ENCODE measurements at regions not wholly inside any gene's neighbourhood (a gene's known extent, or its start where the extent isn't known, plus 50 kb on each side); places are given as distances from the start of the nearest gene placed in this dataset.

DNA sequence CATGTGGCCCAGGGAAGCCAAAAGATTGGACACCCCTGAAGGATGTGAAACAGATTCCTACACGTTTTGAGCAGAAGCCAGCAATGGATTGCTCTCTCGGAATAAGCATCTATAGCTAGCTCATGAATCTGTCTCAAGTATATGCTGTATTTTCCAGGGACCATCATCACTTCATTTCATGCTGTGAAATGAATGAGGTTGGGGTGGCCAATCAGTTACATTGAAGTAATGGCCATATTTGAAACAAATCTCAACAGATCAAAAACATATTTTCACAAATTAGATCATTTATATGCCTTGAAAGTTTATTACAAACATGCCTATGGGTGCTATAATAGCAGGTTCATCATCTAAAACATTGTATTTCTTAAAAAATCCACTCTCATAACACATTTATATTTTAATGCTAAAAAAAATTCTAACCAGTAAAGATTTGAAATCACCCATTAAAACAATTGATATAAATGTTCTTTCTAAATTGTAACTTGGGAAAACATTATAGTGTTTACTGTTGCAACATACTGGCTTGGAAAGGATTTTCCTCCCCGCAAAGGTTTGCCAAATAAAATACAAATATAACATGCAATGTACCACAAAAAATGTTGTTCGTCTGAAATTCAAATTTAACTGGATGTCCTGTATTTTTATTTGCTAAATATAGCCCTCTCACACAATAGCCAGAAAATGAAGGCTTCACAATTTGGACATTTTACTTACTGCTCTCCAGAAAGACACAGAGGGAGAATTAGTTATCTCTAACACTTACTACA is 743.6 kb downstream of the KCNJ2 start:
- Mint-ChIP-seq H3K4me3 (ENCODE audit: low read depth) (no peak overlapping the region), H3K9me3 (peaks cover 39% of the 10 kb centered on the region), H3K36me3 (ENCODE audit: low read depth) (no peaks in the 10 kb centered on the region), H3K4me1 (ENCODE audit: low read depth) (no peaks in the 10 kb centered on the region), H3K27ac (no peak overlapping the region), H3K27me3 (ENCODE audit: low read depth) (no peaks in the 10 kb centered on the region)
- no peak for DNase-seq (ENCODE audit: low spot score)
- intact Hi-C loops (cut with micrococcal nuclease): no loop called here

DNA sequence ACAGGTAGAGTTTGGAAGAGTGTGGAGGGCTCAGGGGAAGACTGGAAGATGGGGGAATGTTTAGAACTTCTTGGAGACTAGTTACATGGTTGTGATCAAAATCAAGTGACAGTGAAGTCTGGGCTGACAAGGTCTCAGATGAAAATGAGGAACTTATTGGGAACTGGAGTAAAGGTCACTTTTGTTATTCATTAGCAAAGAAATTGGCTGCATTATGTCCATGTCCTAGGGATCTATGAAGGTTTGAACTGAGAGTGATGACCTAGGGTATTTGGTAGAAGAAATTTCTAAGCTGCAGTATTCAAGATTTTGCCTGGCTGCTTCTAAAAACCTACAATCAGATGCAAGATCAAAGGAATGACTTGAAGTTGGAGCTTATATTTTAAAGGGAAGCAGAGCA is 747.1 kb downstream of the KCNJ2 start:
- H3K27ac Mint-ChIP-seq: no peak overlapping the region
- DNase-seq (ENCODE audit: low spot score): no peak
- H3K4me3 Mint-ChIP-seq (ENCODE audit: low read depth): no peak overlapping the region
- intact Hi-C loops (cut with micrococcal nuclease): no loop called here
- H3K9me3 Mint-ChIP-seq: peaks cover 41% of the 10 kb centered on the region
- H3K27me3 Mint-ChIP-seq (ENCODE audit: low read depth): no peaks in the 10 kb centered on the region
- H3K4me1 Mint-ChIP-seq (ENCODE audit: low read depth): no peaks in the 10 kb centered on the region
- H3K36me3 Mint-ChIP-seq (ENCODE audit: low read depth): no peaks in the 10 kb centered on the region

DNA sequence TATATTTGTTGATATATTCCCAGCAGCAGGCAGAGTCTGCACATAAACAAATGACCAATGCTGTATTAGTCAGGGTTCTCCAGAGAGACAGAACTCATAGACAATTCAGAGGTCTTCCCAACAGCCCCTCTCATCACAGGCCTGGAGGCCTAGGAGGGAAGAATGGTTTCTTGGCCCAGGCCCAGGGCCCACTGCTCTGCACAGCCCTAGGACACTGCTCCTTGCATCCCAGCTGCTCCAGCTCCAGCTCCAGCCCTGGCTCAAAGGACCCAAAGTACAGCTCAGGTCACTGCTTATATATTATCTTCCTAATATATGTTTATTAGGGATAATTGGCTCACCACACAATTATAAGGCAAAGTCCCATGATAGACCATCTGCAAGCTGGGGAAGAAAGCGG is 749.9 kb downstream of the KCNJ2 start:
- Mint-ChIP-seq H3K27me3 (ENCODE audit: low read depth) (no peaks in the 10 kb centered on the region), H3K36me3 (ENCODE audit: low read depth) (no peaks in the 10 kb centered on the region), H3K4me1 (ENCODE audit: low read depth) (no peaks in the 10 kb centered on the region), H3K9me3 (peaks cover 47% of the 10 kb centered on the region), H3K27ac (no peak overlapping the region), H3K4me3 (ENCODE audit: low read depth) (no peak overlapping the region)
- no peak for DNase-seq (ENCODE audit: low spot score)
- intact Hi-C loops (cut with micrococcal nuclease): no loop called here

DNA sequence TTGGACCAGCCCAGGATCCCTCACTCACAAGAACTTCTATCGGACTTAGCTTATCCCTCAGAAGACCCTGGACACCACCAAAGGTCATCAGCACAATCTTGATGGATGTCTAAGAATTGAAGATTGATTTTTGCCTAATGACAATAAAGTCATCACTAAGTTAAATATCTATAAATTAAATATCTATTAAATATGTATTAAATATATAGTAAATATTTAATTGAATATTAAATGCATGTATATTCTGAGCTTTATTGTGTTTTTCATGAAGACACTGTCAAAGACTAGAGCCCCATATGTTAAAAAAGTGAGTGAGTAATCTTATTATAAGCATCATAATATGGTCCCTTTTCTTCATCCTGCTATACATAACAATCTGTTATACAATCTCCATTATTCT is 751.1 kb downstream of the KCNJ2 start:
- Mint-ChIP-seq H3K27me3 (ENCODE audit: low read depth) (no peaks in the 10 kb centered on the region), H3K9me3 (peaks cover 49% of the 10 kb centered on the region), H3K27ac (no peak overlapping the region), H3K36me3 (ENCODE audit: low read depth) (no peaks in the 10 kb centered on the region), H3K4me1 (ENCODE audit: low read depth) (no peaks in the 10 kb centered on the region), H3K4me3 (ENCODE audit: low read depth) (no peak overlapping the region)
- intact Hi-C loops (cut with micrococcal nuclease): no loop called here
- DNase-seq (ENCODE audit: low spot score): no peak

DNA sequence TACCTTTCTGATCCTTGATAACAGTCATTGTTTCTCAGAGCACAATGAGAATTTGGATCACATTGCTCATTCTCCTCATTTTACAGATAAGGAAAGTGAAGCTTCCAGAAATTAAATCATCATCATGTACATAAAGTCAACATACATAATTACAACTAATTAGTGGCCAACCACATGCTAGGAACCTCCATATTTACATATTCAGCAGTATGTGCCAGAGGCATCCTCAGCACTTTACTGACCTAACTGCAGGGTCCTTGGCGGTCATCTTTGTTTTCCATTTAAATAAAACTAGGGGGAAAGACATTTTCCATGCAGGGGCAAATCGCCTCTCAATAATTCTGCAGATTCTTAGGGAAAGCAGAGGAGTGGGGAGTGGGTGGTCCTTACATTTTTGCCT is 752.9 kb downstream of the KCNJ2 start:
- no peak overlapping the region for H3K4me3 Mint-ChIP-seq (ENCODE audit: low read depth)
- H3K4me1 Mint-ChIP-seq (ENCODE audit: low read depth): no peaks in the 10 kb centered on the region
- intact Hi-C loops (cut with micrococcal nuclease): no loop called here
- H3K9me3 Mint-ChIP-seq: peaks cover 35% of the 10 kb centered on the region
- H3K27me3 Mint-ChIP-seq (ENCODE audit: low read depth): no peaks in the 10 kb centered on the region
- DNase-seq (ENCODE audit: low spot score): no peak
- no peaks in the 10 kb centered on the region for H3K36me3 Mint-ChIP-seq (ENCODE audit: low read depth)
- no peak overlapping the region for H3K27ac Mint-ChIP-seq

DNA sequence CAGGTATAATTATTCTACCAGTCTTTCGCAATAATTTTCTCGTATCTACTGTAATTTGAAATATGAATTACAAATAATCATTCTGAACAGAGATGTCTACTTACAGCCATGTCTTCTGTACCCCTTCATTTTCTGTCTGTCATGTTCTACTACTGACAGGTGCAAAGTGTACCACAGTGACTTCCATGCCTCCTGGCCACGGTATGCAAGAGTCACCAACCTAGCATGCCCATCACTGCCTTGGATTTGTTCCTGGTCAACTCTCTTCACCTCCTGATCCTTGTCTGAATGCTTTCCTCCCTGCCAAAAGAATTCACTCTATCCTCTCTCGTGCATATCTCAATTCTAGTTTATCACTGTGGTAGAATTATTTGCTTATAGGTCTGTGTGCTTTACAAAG is 755.4 kb downstream of the KCNJ2 start:
- no peak overlapping the region for H3K27ac Mint-ChIP-seq
- H3K36me3 Mint-ChIP-seq (ENCODE audit: low read depth): no peaks in the 10 kb centered on the region
- no peaks in the 10 kb centered on the region for H3K4me1 Mint-ChIP-seq (ENCODE audit: low read depth)
- H3K27me3 Mint-ChIP-seq (ENCODE audit: low read depth): no peaks in the 10 kb centered on the region
- intact Hi-C loops (cut with micrococcal nuclease): no loop called here
- no peak for DNase-seq (ENCODE audit: low spot score)
- no peak overlapping the region for H3K4me3 Mint-ChIP-seq (ENCODE audit: low read depth)
- peaks cover 32% of the 10 kb centered on the region for H3K9me3 Mint-ChIP-seq

DNA sequence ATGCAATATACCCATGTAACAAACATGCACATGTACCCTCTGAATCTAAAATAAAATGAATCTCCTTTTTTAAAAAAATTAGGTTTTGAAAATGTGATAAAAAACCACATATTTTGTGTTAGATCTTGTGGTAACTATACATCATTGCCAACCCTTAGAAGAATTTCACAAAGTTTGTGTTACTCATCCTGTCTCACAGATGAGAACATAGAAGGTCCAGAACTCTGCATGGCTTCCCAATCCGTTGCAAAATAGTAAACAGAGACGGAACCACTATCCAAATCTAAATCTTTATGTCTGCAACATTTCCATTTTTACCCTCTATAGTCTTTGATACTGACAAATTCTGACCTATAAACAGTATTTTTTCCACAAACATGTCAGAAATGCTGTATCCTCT is 759.9 kb downstream of the KCNJ2 start:
- intact Hi-C loops (cut with micrococcal nuclease): no loop called here
- peaks cover 29% of the 10 kb centered on the region for H3K9me3 Mint-ChIP-seq
- no peaks in the 10 kb centered on the region for H3K4me1 Mint-ChIP-seq (ENCODE audit: low read depth)
- DNase-seq (ENCODE audit: low spot score): no peak
- no peaks in the 10 kb centered on the region for H3K27me3 Mint-ChIP-seq (ENCODE audit: low read depth)
- H3K36me3 Mint-ChIP-seq (ENCODE audit: low read depth): no peaks in the 10 kb centered on the region
- H3K27ac Mint-ChIP-seq: no peak overlapping the region
- H3K4me3 Mint-ChIP-seq (ENCODE audit: low read depth): no peak overlapping the region

DNA sequence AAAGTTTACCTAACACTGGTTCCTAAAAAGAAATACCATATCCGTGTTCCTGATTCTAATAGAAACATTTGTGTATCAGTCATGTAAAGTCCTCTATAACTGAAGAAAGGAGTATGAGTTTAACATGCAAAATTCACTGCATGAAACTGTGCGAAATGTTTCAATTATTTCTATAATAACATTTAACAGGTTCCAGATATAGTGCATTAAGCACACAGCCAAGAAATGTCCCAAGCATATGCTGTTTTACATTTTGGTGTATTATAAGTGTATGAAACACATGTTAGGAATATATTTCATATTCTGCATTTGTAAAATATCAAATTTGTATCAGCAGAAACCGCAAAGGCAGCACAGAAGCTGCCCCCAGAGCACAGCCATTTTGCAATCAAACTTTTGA is 764.9 kb downstream of the KCNJ2 start:
- Mint-ChIP-seq H3K9me3 (peaks cover 23% of the 10 kb centered on the region), H3K4me1 (ENCODE audit: low read depth) (no peaks in the 10 kb centered on the region), H3K27me3 (ENCODE audit: low read depth) (no peaks in the 10 kb centered on the region), H3K4me3 (ENCODE audit: low read depth) (no peak overlapping the region), H3K36me3 (ENCODE audit: low read depth) (no peaks in the 10 kb centered on the region), H3K27ac (no peak overlapping the region)
- DNase-seq (ENCODE audit: low spot score): no peak
- intact Hi-C loops (cut with micrococcal nuclease): no loop called here

DNA sequence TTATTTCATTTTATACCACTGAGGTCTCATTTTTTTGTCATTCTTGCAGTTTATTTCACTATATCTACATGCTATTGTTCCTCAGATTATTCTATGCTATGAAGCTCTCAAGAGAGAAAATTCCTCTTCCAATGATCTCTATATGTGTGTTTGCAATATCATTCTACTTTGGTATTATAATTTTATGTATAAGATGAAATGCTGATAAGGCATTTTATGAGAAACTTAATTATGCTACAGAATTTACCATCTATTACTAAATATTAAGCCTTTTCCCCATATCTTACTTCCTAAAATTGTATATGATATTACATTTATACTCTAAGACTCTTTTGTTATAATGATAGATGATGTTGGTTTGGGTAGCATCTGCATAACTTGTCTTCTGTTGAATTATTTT is 765.5 kb downstream of the KCNJ2 start:
- Mint-ChIP-seq H3K9me3 (peaks cover 23% of the 10 kb centered on the region), H3K27me3 (ENCODE audit: low read depth) (no peaks in the 10 kb centered on the region), H3K4me1 (ENCODE audit: low read depth) (no peaks in the 10 kb centered on the region), H3K27ac (no peak overlapping the region), H3K36me3 (ENCODE audit: low read depth) (no peaks in the 10 kb centered on the region), H3K4me3 (ENCODE audit: low read depth) (no peak overlapping the region)
- intact Hi-C loops (cut with micrococcal nuclease): no loop called here
- DNase-seq (ENCODE audit: low spot score): no peak

DNA sequence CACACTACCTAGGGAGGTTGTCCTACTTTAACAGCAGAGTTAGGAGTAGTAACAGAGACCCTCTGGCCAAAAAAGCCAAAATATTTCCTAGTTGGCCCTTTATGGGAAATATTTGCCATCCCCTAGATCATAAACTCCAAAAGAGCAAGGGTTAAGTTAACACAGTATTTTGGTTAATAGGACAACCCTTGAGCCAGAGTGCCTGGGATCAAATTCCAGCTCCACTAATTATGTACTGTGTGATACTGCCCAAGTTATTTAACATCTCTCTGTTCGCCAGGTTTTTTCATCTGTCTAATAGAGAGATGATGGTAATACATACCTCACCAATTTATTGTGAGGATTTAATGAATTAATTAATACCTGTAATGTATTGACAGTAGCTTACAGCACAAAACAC is 767.4 kb downstream of the KCNJ2 start:
- H3K36me3 Mint-ChIP-seq (ENCODE audit: low read depth): no peaks in the 10 kb centered on the region
- no peak overlapping the region for H3K4me3 Mint-ChIP-seq (ENCODE audit: low read depth)
- no peaks in the 10 kb centered on the region for H3K27me3 Mint-ChIP-seq (ENCODE audit: low read depth)
- no peaks in the 10 kb centered on the region for H3K4me1 Mint-ChIP-seq (ENCODE audit: low read depth)
- H3K9me3 Mint-ChIP-seq: peaks cover 16% of the 10 kb centered on the region
- H3K27ac Mint-ChIP-seq: no peak overlapping the region
- intact Hi-C loops (cut with micrococcal nuclease): no loop called here
- no peak for DNase-seq (ENCODE audit: low spot score)

DNA sequence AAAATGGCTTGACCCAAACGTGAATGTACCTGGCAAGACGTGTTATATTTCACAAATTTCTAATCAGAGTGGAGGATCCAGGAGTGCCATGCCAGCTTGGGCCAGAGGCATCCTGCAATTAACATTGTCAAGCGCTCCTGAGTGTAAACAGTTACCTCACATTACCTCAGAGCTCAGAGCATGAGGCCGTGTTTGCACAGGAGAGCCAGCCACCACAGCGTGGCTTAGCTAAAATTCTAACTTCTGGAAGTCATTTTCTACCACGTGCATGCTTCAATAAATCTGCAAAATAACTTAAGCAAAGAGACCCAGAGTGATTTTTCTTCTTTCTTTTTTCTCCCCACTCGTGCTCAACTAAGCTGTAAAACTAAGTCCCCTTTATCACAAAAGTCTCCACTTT is 769.0 kb downstream of the KCNJ2 start:
- no peak overlapping the region for H3K27ac Mint-ChIP-seq
- intact Hi-C loops (cut with micrococcal nuclease): no loop called here
- no peaks in the 10 kb centered on the region for H3K27me3 Mint-ChIP-seq (ENCODE audit: low read depth)
- peaks cover 19% of the 10 kb centered on the region for H3K9me3 Mint-ChIP-seq
- no peak for DNase-seq (ENCODE audit: low spot score)
- no peaks in the 10 kb centered on the region for H3K36me3 Mint-ChIP-seq (ENCODE audit: low read depth)
- no peak overlapping the region for H3K4me3 Mint-ChIP-seq (ENCODE audit: low read depth)
- H3K4me1 Mint-ChIP-seq (ENCODE audit: low read depth): no peaks in the 10 kb centered on the region

DNA sequence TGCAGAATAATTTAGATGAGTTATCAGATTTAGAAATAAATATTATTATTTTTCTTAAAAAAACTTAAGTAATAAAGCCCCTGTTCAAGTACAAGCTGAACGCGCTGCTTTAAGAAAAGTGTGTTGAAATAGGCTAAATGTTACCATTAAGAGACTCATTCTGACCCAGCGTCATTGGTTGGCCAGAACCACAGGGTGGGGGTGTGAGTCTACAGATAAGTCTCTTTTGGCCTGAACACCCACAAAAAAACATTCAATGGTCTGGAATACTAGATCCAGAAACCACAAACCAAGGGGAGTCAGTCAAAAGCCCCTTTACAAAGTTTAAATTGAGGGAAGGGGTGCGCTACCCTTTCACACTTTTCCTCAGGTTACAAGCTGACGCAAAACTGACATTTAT is 776.1 kb downstream of the KCNJ2 start:
- no peak overlapping the region for H3K4me3 Mint-ChIP-seq (ENCODE audit: low read depth)
- no peak overlapping the region for H3K27ac Mint-ChIP-seq
- H3K4me1 Mint-ChIP-seq (ENCODE audit: low read depth): no peaks in the 10 kb centered on the region
- intact Hi-C loops (cut with micrococcal nuclease): no loop called here
- H3K27me3 Mint-ChIP-seq (ENCODE audit: low read depth): no peaks in the 10 kb centered on the region
- DNase-seq (ENCODE audit: low spot score): no peak
- H3K9me3 Mint-ChIP-seq: peaks cover 39% of the 10 kb centered on the region
- no peaks in the 10 kb centered on the region for H3K36me3 Mint-ChIP-seq (ENCODE audit: low read depth)

DNA sequence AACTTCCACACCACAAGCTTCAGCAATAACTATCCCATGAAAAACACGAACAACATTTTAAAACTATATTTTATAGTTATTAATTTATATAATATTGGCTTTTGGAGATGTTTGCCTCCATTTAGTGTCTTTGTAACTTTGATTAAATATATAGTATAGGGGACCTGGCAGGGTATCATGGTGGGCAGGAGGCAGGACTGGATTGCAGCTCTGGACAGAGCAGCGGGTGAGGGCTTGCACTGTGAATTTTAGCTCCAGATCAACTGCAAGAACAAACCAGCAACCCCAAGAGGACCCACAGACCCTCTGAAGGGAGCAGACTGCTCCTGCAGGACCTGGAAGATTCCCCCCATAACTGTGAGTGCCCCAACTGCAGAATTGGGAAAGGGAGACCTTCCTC is 777.9 kb downstream of the KCNJ2 start:
- H3K36me3 Mint-ChIP-seq (ENCODE audit: low read depth): no peaks in the 10 kb centered on the region
- no peaks in the 10 kb centered on the region for H3K27me3 Mint-ChIP-seq (ENCODE audit: low read depth)
- H3K9me3 Mint-ChIP-seq: peaks cover 54% of the 10 kb centered on the region
- no peak overlapping the region for H3K27ac Mint-ChIP-seq
- no peak overlapping the region for H3K4me3 Mint-ChIP-seq (ENCODE audit: low read depth)
- intact Hi-C loops (cut with micrococcal nuclease): no loop called here
- no peaks in the 10 kb centered on the region for H3K4me1 Mint-ChIP-seq (ENCODE audit: low read depth)
- DNase-seq (ENCODE audit: low spot score): no peak

All from activated T-helper 2 cell treated with anti-CD3 and anti-CD28 coated beads, Interferon-gamma antibody, Interleukin-2, Interleukin-4, amounts not matched to agents 10 μg/mL and 5 μg/mL and 100 μg/mL, durations not matched to agents 14 hours and 24 hours and 36 hours (primary cell).